ENCODE measurements at regions not wholly inside any gene's neighbourhood (a gene's known extent, or its start where the extent isn't known, plus 50 kb on each side); places are given as distances from the start of the nearest gene placed in this dataset.

- TF ChIP-seq ZBTB40 (IDR thresholded peaks at IDR 0.05; ENCODE audit: borderline replicate concordance) (no peak), RCOR1 (conservative IDR thresholded peaks at IDR 0.05; ENCODE audit: low read depth, low read length) (no peak), ZNF622 (IDR thresholded peaks at IDR 0.05) (no peak), BCL11A (IDR thresholded peaks at IDR 0.05; ENCODE audit: low read depth, low read length) (peak; percentile 89), USF2 (IDR thresholded peaks at IDR 0.05; ENCODE audit: borderline replicate concordance, low read depth, low read length) (no peak), NBN (IDR thresholded peaks at IDR 0.05) (0 out of 2 replicates have a peak, but pooled peaks have one; percentile 51), PML (IDR thresholded peaks at IDR 0.05; ENCODE audit: low read length) (no peak), RELA (IDR thresholded peaks at IDR 0.05; ENCODE audit: borderline replicate concordance, partially characterized antibody) (peak; percentile 54), SREBF2 (IDR thresholded peaks at IDR 0.05; ENCODE audit: low read length) (no peak), MXI1 (IDR thresholded peaks at IDR 0.05; ENCODE audit: low read depth, low read length) (no peak), SUPT20H (IDR thresholded peaks at IDR 0.05; ENCODE audit: borderline replicate concordance, control insufficient read depth, low read depth, low read length) (no peak), SMC3 (IDR thresholded peaks at IDR 0.05; ENCODE audit: borderline replicate concordance, low read length) (no peak), TAF1 (IDR thresholded peaks at IDR 0.05; ENCODE audit: borderline replicate concordance, low read depth, low read length) (no peak; the same call in 1 of the 2 replicates), POLR2A (IDR thresholded peaks at IDR 0.05; ENCODE audit: low read depth, low read length) (no peak), ATF7 (IDR thresholded peaks at IDR 0.05; ENCODE audit: low read depth) (no peak; the same call in none of the 2 replicates), SIX5 (IDR thresholded peaks at IDR 0.05; ENCODE audit: low read depth, low read length, severe bottlenecking) (no peak), CUX1 (IDR thresholded peaks at IDR 0.05; ENCODE audit: insufficient replicate concordance, low read depth, low read length) (no peak), CEBPZ (IDR thresholded peaks at IDR 0.05; ENCODE audit: low read depth, low read length) (no peak)
Measured at GRCh38 chr4:182019148-182019652, 224.0 kb upstream of the TENM3 start (continued).

Data from GM12878 (cell line).